Progenitor cell of endocrine pancreas (in vitro differentiated cells): ENCODE measurements at regions not wholly inside any gene's neighbourhood (a gene's known extent, or its start where the extent isn't known, plus 50 kb on each side); places are given as distances from the start of the nearest gene placed in this dataset.

ENCODE experiments used
- DNase-seq: peaks from one replicate; pipeline ENCODE4 v3.0.0; 2021; ENCODE audit warnings: low spot score; ENCODE audit not compliant: unreplicated experiment
- H3K27ac Mint-ChIP-seq: 2 replicates; pipeline ENCODE4 v1.8.0; 2021; ENCODE audit warnings: mild to moderate bottlenecking, moderate library complexity, mixed read lengths
- H3K27me3 Mint-ChIP-seq: 2 replicates; pipeline ENCODE4 v1.8.0; 2021; ENCODE audit warnings: mixed read lengths
- H3K36me3 Mint-ChIP-seq: 2 replicates; pipeline ENCODE4 v1.8.0; 2022; ENCODE audit warnings: mixed read lengths; ENCODE audit not compliant: insufficient read depth
- H3K4me1 Mint-ChIP-seq: 2 replicates; pipeline ENCODE4 v1.8.0; 2021; ENCODE audit warnings: low read depth, mixed read lengths
- H3K4me3 Mint-ChIP-seq: 2 replicates; pipeline ENCODE4 v1.8.0; 2021; ENCODE audit warnings: low read depth, mild to moderate bottlenecking, moderate library complexity, mixed read lengths
- H3K9me3 Mint-ChIP-seq: 2 replicates; pipeline ENCODE4 v1.8.0; 2021; ENCODE audit warnings: low read depth, mixed read lengths
- CTCF ChIP-seq: fragments of 200-600 bp; sonication (generic); IDR thresholded peaks from one replicate; pipeline ENCODE4 v1.5.0; 2021; ENCODE audit warnings: antibody characterized with exemption, mild to moderate bottlenecking; ENCODE audit not compliant: unreplicated experiment

DNA sequence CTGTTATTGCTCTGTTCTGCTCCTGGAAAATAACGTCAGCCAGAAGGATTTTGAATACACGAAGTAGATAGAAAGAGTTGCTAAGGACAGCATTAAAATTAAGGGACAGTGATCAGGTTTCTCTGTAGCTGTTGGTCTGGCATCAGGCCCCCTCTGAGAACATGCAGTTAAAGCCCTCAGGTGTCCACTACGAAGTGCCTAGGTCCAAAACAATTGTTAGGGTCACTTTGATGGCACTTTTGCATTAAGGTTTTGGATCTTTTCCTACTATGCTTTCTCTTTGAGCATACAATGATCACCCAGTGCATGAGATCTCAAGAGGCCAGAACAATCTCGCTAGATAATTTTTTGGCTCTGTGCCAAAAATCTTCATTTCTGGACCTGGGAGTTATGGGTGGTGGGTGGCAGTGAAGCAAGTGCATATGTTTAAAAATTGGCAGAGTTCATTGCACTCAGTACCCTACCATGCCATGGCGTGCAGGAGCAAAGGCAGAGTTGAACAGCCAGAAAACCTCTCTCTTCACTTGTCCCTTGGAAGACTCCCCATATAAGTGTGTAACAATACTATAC is 797.6 kb downstream of the ROBO2 start:
- no peak for DNase-seq
- Mint-ChIP-seq H3K27me3 (no peaks in the 10 kb centered on the region), H3K4me3 (no peak overlapping the region), H3K27ac (no peak overlapping the region), H3K36me3 (no peaks in the 10 kb centered on the region), H3K4me1 (no peaks in the 10 kb centered on the region), H3K9me3 (peaks cover 22% of the 10 kb centered on the region)
- no peak for TF ChIP-seq CTCF

DNA sequence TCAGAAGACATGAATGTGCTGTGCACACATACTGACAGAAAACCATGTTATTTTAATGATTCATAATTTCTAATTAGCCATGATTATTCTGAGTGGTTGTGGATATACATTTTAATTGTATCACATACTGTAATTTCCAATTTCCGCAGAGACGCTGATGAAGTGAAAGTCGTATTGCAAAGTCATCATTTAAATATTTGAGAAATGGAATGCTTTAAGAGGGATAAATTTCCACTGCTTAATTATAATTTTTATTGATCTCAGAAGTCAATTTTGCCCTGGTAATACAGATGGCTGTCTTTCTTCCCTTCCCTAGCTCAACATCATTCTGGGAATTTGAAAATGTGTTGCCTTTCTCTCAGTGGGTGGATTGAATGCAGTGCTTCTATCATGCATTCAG is 819.3 kb downstream of the ROBO2 start:
- Mint-ChIP-seq H3K27me3 (no peaks in the 10 kb centered on the region), H3K4me3 (no peak overlapping the region), H3K27ac (no peak overlapping the region), H3K36me3 (no peaks in the 10 kb centered on the region), H3K4me1 (no peaks in the 10 kb centered on the region), H3K9me3 (no peaks in the 10 kb centered on the region)
- no peak for DNase-seq
- TF ChIP-seq CTCF, result no peak

GRCh38 chr3:77868725-77869124 is 828.8 kb downstream of the ROBO2 start:
- H3K27me3 Mint-ChIP-seq, result no peaks in the 10 kb centered on the region
- H3K27ac Mint-ChIP-seq, result no peak overlapping the region
- DNase-seq, result no peak
- no peak for TF ChIP-seq CTCF
- H3K4me1 Mint-ChIP-seq, result no peaks in the 10 kb centered on the region
- peaks cover 4% of the 10 kb centered on the region for H3K9me3 Mint-ChIP-seq
- H3K36me3 Mint-ChIP-seq, result peaks cover 2% of the 10 kb centered on the region
- H3K4me3 Mint-ChIP-seq, result no peak overlapping the region

GRCh38 chr3:77869423-77869822 is 829.5 kb downstream of the ROBO2 start:
- Mint-ChIP-seq H3K27me3 (no peaks in the 10 kb centered on the region), H3K27ac (no peak overlapping the region), H3K36me3 (peaks cover 2% of the 10 kb centered on the region)

GRCh38 chr3:77871436-77871835 is 831.5 kb downstream of the ROBO2 start:
- Mint-ChIP-seq H3K9me3 (peaks cover 4% of the 10 kb centered on the region), H3K27me3 (no peaks in the 10 kb centered on the region), H3K4me3 (no peak overlapping the region), H3K27ac (no peak overlapping the region), H3K36me3 (peaks cover 2% of the 10 kb centered on the region), H3K4me1 (no peaks in the 10 kb centered on the region)
- no peak for DNase-seq
- TF ChIP-seq CTCF, result no peak

More at GRCh38 chr3:77869423-77869822, 829.5 kb downstream of the ROBO2 start:
- Mint-ChIP-seq H3K4me3 (no peak overlapping the region), H3K4me1 (no peaks in the 10 kb centered on the region), H3K9me3 (peaks cover 4% of the 10 kb centered on the region)
- DNase-seq, result no peak
- TF ChIP-seq CTCF, result no peak
